Spleen (tissue), 11 donors: ENCODE measurements at regions not wholly inside any gene's neighbourhood (a gene's known extent, or its start where the extent isn't known, plus 50 kb on each side); places are given as distances from the start of the nearest gene placed in this dataset.

Experiments
- DNase-seq: peaks from one replicate; pipeline ENCODE4 v3.0.0-alpha.2; 2020
- H3K27ac ChIP-seq, 8 donors: fragments of 200-600 bp; sonication (generic) in 7 of 8; 1 replicate in 4 of 8; 2 replicates in 4 of 8; pipeline versions ENCODE4 v1.5.0 to v1.8.0; 2016 to 2021; ENCODE audit warnings: inconsistent platforms in 4 of 8, mild to moderate bottlenecking in 4 of 8, moderate library complexity in 1 of 8
- H3K27me3 ChIP-seq, 7 donors: fragments of 200-600 bp; sonication (generic) in 6 of 7; replicated peaks in 1 of 7; 1 replicate in 4 of 7; 2 replicates in 3 of 7; pipeline versions ENCODE4 v1.5.0 to v1.8.0; 2016 to 2021; ENCODE audit warnings: inconsistent platforms in 3 of 7, mild to moderate bottlenecking in 1 of 7
- H3K36me3 ChIP-seq, 6 donors: fragments of 200-600 bp; sonication (generic) in 5 of 6; 1 replicate in 4 of 6; 2 replicates in 2 of 6; pipeline versions ENCODE4 v1.5.0 to v1.8.0; 2016 to 2021; ENCODE audit warnings: inconsistent platforms in 2 of 6
- H3K4me1 ChIP-seq, 6 donors: fragments of 200-600 bp; sonication (generic) in 5 of 6; 1 replicate in 3 of 6; 2 replicates in 3 of 6; pipeline versions ENCODE4 v1.5.0 to v1.8.0; 2016 to 2021; ENCODE audit warnings: inconsistent platforms in 3 of 6
- H3K4me3 ChIP-seq, 8 donors: fragments of 200-600 bp; sonication (generic) in 7 of 8; 1 replicate in 4 of 8; 2 replicates in 4 of 8; pipeline versions ENCODE4 v1.5.0 to v1.8.0; 2016 to 2021; ENCODE audit warnings: inconsistent platforms in 4 of 8, mild to moderate bottlenecking in 4 of 8, moderate library complexity in 2 of 8
- H3K9me3 ChIP-seq, 8 donors: fragments of 200-600 bp; sonication (generic) in 7 of 8; 1 replicate in 4 of 8; 2 replicates in 4 of 8; pipeline versions ENCODE4 v1.5.0 to v1.8.0; 2016 to 2021; ENCODE audit warnings: inconsistent platforms in 4 of 8
- CTCF ChIP-seq, 11 experiments: fragments of 200-600 bp in 7 of 11; fragments of 450-650 bp in 4 of 11; sonication (generic) in 4 of 11; IDR thresholded peaks in 8 of 11; conservative IDR thresholded peaks in 3 of 11; 1 replicate in 7 of 11; 2 replicates in 4 of 11; pipeline versions ENCODE4 v1.4.0 to v1.8.0; 2016 to 2021; ENCODE audit warnings: antibody characterized with exemption in 11 of 11, inconsistent platforms in 4 of 11, mild to moderate bottlenecking in 1 of 11
- POLR2A ChIP-seq, 3 donors: fragments of 450-650 bp; IDR thresholded peaks; one replicate each; pipeline ENCODE4 v1.5.1; 2017; ENCODE audit warnings: antibody characterized with exemption in 3 of 3, mild to moderate bottlenecking in 1 of 3
- POLR2AphosphoS5 ChIP-seq, 3 donors: sonication (generic); formaldehyde crosslinking; IDR thresholded peaks; one replicate each; pipeline ENCODE4 v1.5.1; 2017; ENCODE audit warnings: antibody characterized with exemption in 3 of 3
- WGBS, 5 donors: extraction: QIAGEN DNeasy Blood & Tissue Kit in 3 of 5; methylation state at CpG; one replicate each; pipeline versions ENCODE4 v1.1.5 to v1.1.7; 2013 to 2018; 5-methylcytosine and 5-hydroxymethylcytosine counted together
- intact Hi-C: fragments of 100-400 bp; cut with DNase I; formaldehyde crosslinking; loops from one replicate; pipeline ENCODE4 v1.15.0; 2023; ENCODE audit warnings: low total_unique reads
- donor health status: healthy with polysubstance abuse.
- donor health status: DM: no; HTN: no; CAD: no; lungs with moderate emphysema.
- donor health status: DM: no; HTN: no; CAD: no.
- donor health status: Bipolar disorder and iron deficiency.
- donor health status: healthy.
- donor health status: DM: no; HTN: no; CAD: no.
- donor health status: DM: yes; HTN: yes; CAD: no.

- no peaks in the 10 kb centered on the region for H3K36me3 ChIP-seq
- no peaks in the 10 kb centered on the region for H3K4me1 ChIP-seq
- H3K4me3 ChIP-seq = no peak overlapping the region
- 64 to 84% (median 76%) methylated on average over 4 of the region's 4 CpGs for WGBS, 5 donors
- no peak for DNase-seq
- no peak for TF ChIP-seq CTCF (IDR thresholded peaks at IDR 0.05 in 8 of 11, conservative IDR thresholded peaks at IDR 0.05 in 3 of 11)
- TF ChIP-seq POLR2AphosphoS5 (IDR thresholded peaks at IDR 0.05) = no peak
- no peak overlapping the region for H3K27ac ChIP-seq
- intact Hi-C loops = no loop called here
- H3K9me3 ChIP-seq = no peaks in the 10 kb centered on the region
- peaks cover 0 to 13% (median 0%) of the 10 kb centered on the region in 7 donors for H3K27me3 ChIP-seq
Measured at GRCh38 chr10:10869592-10869991, 148.1 kb upstream of the CELF2 start.

- Histone ChIP-seq H3K27me3 (peaks cover 0 to 13% (median 0%) of the 10 kb centered on the region in 7 donors), H3K36me3 (no peaks in the 10 kb centered on the region), H3K27ac (no peak overlapping the region), H3K4me3 (no peak overlapping the region), H3K9me3 (no peaks in the 10 kb centered on the region), H3K4me1 (no peaks in the 10 kb centered on the region)
- intact Hi-C loops = no loop called here
- 78 to 90% (median 83%) methylated on average over 16 of the region's 16 CpGs for WGBS, 5 donors
- TF ChIP-seq CTCF (IDR thresholded peaks at IDR 0.05 in 8 of 11, conservative IDR thresholded peaks at IDR 0.05 in 3 of 11) (no peak), POLR2AphosphoS5 (IDR thresholded peaks at IDR 0.05) (no peak), POLR2A (IDR thresholded peaks at IDR 0.05) (no peak)
- DNase-seq = no peak
Measured at GRCh38 chr10:10870523-10871241, 147.0 kb upstream of the CELF2 start.

- Histone ChIP-seq H3K4me1 (no peaks in the 10 kb centered on the region), H3K27me3 (peaks cover 0 to 13% (median 0%) of the 10 kb centered on the region in 7 donors), H3K27ac (no peak overlapping the region), H3K4me3 (no peak overlapping the region), H3K9me3 (no peaks in the 10 kb centered on the region), H3K36me3 (no peaks in the 10 kb centered on the region)
- no peak for DNase-seq
- intact Hi-C loops = no loop called here
- 80 to 86% (median 82%) methylated on average over 7 of the region's 7 CpGs for WGBS, 5 donors
- TF ChIP-seq POLR2AphosphoS5 (IDR thresholded peaks at IDR 0.05) = no peak
- TF ChIP-seq CTCF (IDR thresholded peaks at IDR 0.05 in 8 of 11, conservative IDR thresholded peaks at IDR 0.05 in 3 of 11) = no peak
- no peak for TF ChIP-seq POLR2A (IDR thresholded peaks at IDR 0.05)
Measured at GRCh38 chr10:10871352-10871751, 146.3 kb upstream of the CELF2 start.

GRCh38 chr10:10872035-10872673, 145.5 kb upstream of the CELF2 start:
- no peaks in the 10 kb centered on the region for H3K36me3 ChIP-seq
- 38 to 54% (median 46%) methylated on average over 6 of the region's 6 CpGs for WGBS, 5 donors
- TF ChIP-seq POLR2AphosphoS5 (IDR thresholded peaks at IDR 0.05) (no peak), POLR2A (IDR thresholded peaks at IDR 0.05) (no peak), CTCF (IDR thresholded peaks at IDR 0.05 in 8 of 11, conservative IDR thresholded peaks at IDR 0.05 in 3 of 11) (no peak)
- no peaks in the 10 kb centered on the region for H3K9me3 ChIP-seq
- DNase-seq = no peak
- peaks cover 0 to 13% (median 0%) of the 10 kb centered on the region in 7 donors for H3K27me3 ChIP-seq
- no peaks in the 10 kb centered on the region for H3K4me1 ChIP-seq
- H3K4me3 ChIP-seq = no peak overlapping the region
- intact Hi-C loops = no loop called here
- no peak overlapping the region for H3K27ac ChIP-seq
